Stimulated activated memory B cell treated with anti-CD40 and anti-IgM and Interleukin-4, amounts not matched to agents 10 μg/mL and 1 μg/mL and 100 μg/mL, for 72 hours (primary cell): ENCODE measurements at regions not wholly inside any gene's neighbourhood (a gene's known extent, or its start where the extent isn't known, plus 50 kb on each side); places are given as distances from the start of the nearest gene placed in this dataset.

Source experiments
- ATAC-seq: fragments of 150-1000 bp; cut with Tn5 transposase; 2 replicates; pipeline ENCODE4 v1.10.0; 2021
- H3K27ac Mint-ChIP-seq: one replicate; pipeline ENCODE4 v1.8.0; 2022; ENCODE audit warnings: mild to moderate bottlenecking, mixed read lengths
- H3K27me3 Mint-ChIP-seq: one replicate; pipeline ENCODE4 v1.8.0; 2022; ENCODE audit warnings: mixed read lengths
- H3K36me3 Mint-ChIP-seq: one replicate; pipeline ENCODE4 v1.8.0; 2022; ENCODE audit warnings: mixed read lengths
- H3K4me1 Mint-ChIP-seq: one replicate; pipeline ENCODE4 v1.8.0; 2022; ENCODE audit warnings: mixed read lengths
- H3K4me3 Mint-ChIP-seq: one replicate; pipeline ENCODE4 v1.8.0; 2022; ENCODE audit warnings: mild to moderate bottlenecking, moderate library complexity, mixed read lengths
- H3K9me3 Mint-ChIP-seq: one replicate; pipeline ENCODE4 v1.8.0; 2022; ENCODE audit warnings: mixed read lengths

GRCh38 chr10:107657851-107658250 is 493.3 kb upstream of the SORCS1 start:
- Mint-ChIP-seq H3K27ac (no peak overlapping the region), H3K36me3 (no peaks in the 10 kb centered on the region), H3K4me1 (peaks cover 12% of the 10 kb centered on the region), H3K27me3 (no peaks in the 10 kb centered on the region), H3K4me3 (no peak overlapping the region), H3K9me3 (no peaks in the 10 kb centered on the region)
- ATAC-seq = no peak

- Mint-ChIP-seq H3K27me3 (no peaks in the 10 kb centered on the region), H3K4me3 (no peak overlapping the region), H3K36me3 (no peaks in the 10 kb centered on the region), H3K27ac (no peak overlapping the region), H3K4me1 (peaks cover 12% of the 10 kb centered on the region), H3K9me3 (no peaks in the 10 kb centered on the region)
- ATAC-seq = peak; percentile 60
Measured at GRCh38 chr10:107656932-107657331, 492.4 kb upstream of the SORCS1 start.

- peaks cover 12% of the 10 kb centered on the region for H3K4me1 Mint-ChIP-seq
- H3K36me3 Mint-ChIP-seq = no peaks in the 10 kb centered on the region
- peak overlapping the region; percentile 77 for H3K4me3 Mint-ChIP-seq
- peak overlapping the region; percentile 80 for H3K27ac Mint-ChIP-seq
- no peaks in the 10 kb centered on the region for H3K27me3 Mint-ChIP-seq
- no peaks in the 10 kb centered on the region for H3K9me3 Mint-ChIP-seq
- ATAC-seq = peak; percentile 72
Measured at GRCh38 chr10:107653832-107654287, 489.4 kb upstream of the SORCS1 start.

GRCh38 chr10:107650939-107651338 is 486.4 kb upstream of the SORCS1 start:
- Mint-ChIP-seq H3K4me1 (peaks cover under 1% of the 10 kb centered on the region), H3K36me3 (no peaks in the 10 kb centered on the region), H3K9me3 (no peaks in the 10 kb centered on the region), H3K27ac (no peak overlapping the region), H3K4me3 (no peak overlapping the region), H3K27me3 (no peaks in the 10 kb centered on the region)
- ATAC-seq = no peak

GRCh38 chr10:107649249-107649648 is 484.7 kb upstream of the SORCS1 start:
- no peak for ATAC-seq
- H3K27ac Mint-ChIP-seq = no peak overlapping the region
- H3K4me3 Mint-ChIP-seq = no peak overlapping the region
- no peaks in the 10 kb centered on the region for H3K27me3 Mint-ChIP-seq
- H3K4me1 Mint-ChIP-seq = no peaks in the 10 kb centered on the region
- H3K36me3 Mint-ChIP-seq = no peaks in the 10 kb centered on the region
- H3K9me3 Mint-ChIP-seq = no peaks in the 10 kb centered on the region

GRCh38 chr10:107647462-107647861 is 483.0 kb upstream of the SORCS1 start:
- Mint-ChIP-seq H3K4me1 (no peaks in the 10 kb centered on the region), H3K27ac (no peak overlapping the region), H3K27me3 (no peaks in the 10 kb centered on the region), H3K36me3 (no peaks in the 10 kb centered on the region), H3K9me3 (no peaks in the 10 kb centered on the region), H3K4me3 (no peak overlapping the region)
- ATAC-seq = no peak

- no peaks in the 10 kb centered on the region for H3K36me3 Mint-ChIP-seq
- no peaks in the 10 kb centered on the region for H3K27me3 Mint-ChIP-seq
- no peaks in the 10 kb centered on the region for H3K9me3 Mint-ChIP-seq
- no peaks in the 10 kb centered on the region for H3K4me1 Mint-ChIP-seq
- ATAC-seq = peak; percentile 47
- no peak overlapping the region for H3K27ac Mint-ChIP-seq
- H3K4me3 Mint-ChIP-seq = no peak overlapping the region
Measured at GRCh38 chr10:107631876-107632275, 467.4 kb upstream of the SORCS1 start.

- ATAC-seq = no peak
- H3K27me3 Mint-ChIP-seq = no peaks in the 10 kb centered on the region
- no peak overlapping the region for H3K27ac Mint-ChIP-seq
- no peaks in the 10 kb centered on the region for H3K9me3 Mint-ChIP-seq
- H3K4me1 Mint-ChIP-seq = no peaks in the 10 kb centered on the region
- no peak overlapping the region for H3K4me3 Mint-ChIP-seq
- H3K36me3 Mint-ChIP-seq = no peaks in the 10 kb centered on the region
Measured at GRCh38 chr10:107626862-107627261, 462.4 kb upstream of the SORCS1 start.

- Mint-ChIP-seq H3K27me3 (no peaks in the 10 kb centered on the region), H3K4me1 (peaks cover 6% of the 10 kb centered on the region), H3K9me3 (no peaks in the 10 kb centered on the region), H3K36me3 (no peaks in the 10 kb centered on the region), H3K27ac (no peak overlapping the region), H3K4me3 (no peak overlapping the region)
- no peak for ATAC-seq
Measured at GRCh38 chr10:107623292-107623691, 458.8 kb upstream of the SORCS1 start.

- no peak for ATAC-seq
- Mint-ChIP-seq H3K27ac (no peak overlapping the region), H3K27me3 (no peaks in the 10 kb centered on the region), H3K4me1 (peaks cover 6% of the 10 kb centered on the region), H3K4me3 (no peak overlapping the region), H3K9me3 (no peaks in the 10 kb centered on the region), H3K36me3 (no peaks in the 10 kb centered on the region)
Measured at GRCh38 chr10:107619139-107619538, 454.6 kb upstream of the SORCS1 start.

GRCh38 chr10:107618504-107618994 is 454.0 kb upstream of the SORCS1 start:
- no peaks in the 10 kb centered on the region for H3K27me3 Mint-ChIP-seq
- H3K4me3 Mint-ChIP-seq = no peak overlapping the region
- ATAC-seq = no peak

GRCh38 chr10:107616463-107617410 is 452.2 kb upstream of the SORCS1 start:
- H3K36me3 Mint-ChIP-seq = no peaks in the 10 kb centered on the region
- no peak for ATAC-seq
- H3K4me3 Mint-ChIP-seq = no peak overlapping the region
- no peaks in the 10 kb centered on the region for H3K9me3 Mint-ChIP-seq
- H3K27ac Mint-ChIP-seq = no peak overlapping the region
- H3K4me1 Mint-ChIP-seq = peaks cover 6% of the 10 kb centered on the region
- no peaks in the 10 kb centered on the region for H3K27me3 Mint-ChIP-seq

More at GRCh38 chr10:107618504-107618994, 454.0 kb upstream of the SORCS1 start:
- no peak overlapping the region for H3K27ac Mint-ChIP-seq
- no peaks in the 10 kb centered on the region for H3K9me3 Mint-ChIP-seq
- H3K4me1 Mint-ChIP-seq = peaks cover 6% of the 10 kb centered on the region
- H3K36me3 Mint-ChIP-seq = no peaks in the 10 kb centered on the region

GRCh38 chr10:107616031-107616430 is 451.5 kb upstream of the SORCS1 start:
- Mint-ChIP-seq H3K4me1 (peaks cover 6% of the 10 kb centered on the region), H3K27ac (no peak overlapping the region), H3K4me3 (no peak overlapping the region), H3K27me3 (no peaks in the 10 kb centered on the region), H3K36me3 (no peaks in the 10 kb centered on the region), H3K9me3 (no peaks in the 10 kb centered on the region)
- ATAC-seq = no peak

GRCh38 chr10:107614939-107615685 is 450.6 kb upstream of the SORCS1 start:
- Mint-ChIP-seq H3K4me3 (no peak overlapping the region), H3K27ac (no peak overlapping the region), H3K27me3 (no peaks in the 10 kb centered on the region), H3K9me3 (no peaks in the 10 kb centered on the region), H3K36me3 (no peaks in the 10 kb centered on the region), H3K4me1 (peaks cover 6% of the 10 kb centered on the region)
- ATAC-seq = no peak

GRCh38 chr10:107611115-107611514 is 446.6 kb upstream of the SORCS1 start:
- H3K4me3 Mint-ChIP-seq = no peak overlapping the region
- H3K36me3 Mint-ChIP-seq = no peaks in the 10 kb centered on the region
- no peak overlapping the region for H3K27ac Mint-ChIP-seq
- H3K4me1 Mint-ChIP-seq = no peaks in the 10 kb centered on the region
- H3K9me3 Mint-ChIP-seq = no peaks in the 10 kb centered on the region
- no peak for ATAC-seq
- H3K27me3 Mint-ChIP-seq = no peaks in the 10 kb centered on the region
